WERI-Rb-1 (cell line): ENCODE measurements at regions not wholly inside any gene's neighbourhood (a gene's known extent, or its start where the extent isn't known, plus 50 kb on each side); places are given as distances from the start of the nearest gene placed in this dataset.

Source experiments
- DNase-seq: peaks from one replicate; pipeline ENCODE4 v3.0.0-alpha.2; 2020
- H3K27ac ChIP-seq: fragments of 250-450 bp; sonication (Bioruptor Pico); 2 replicates; pipeline ENCODE4 v1.5.1; 2020; ENCODE audit warnings: mild to moderate bottlenecking, moderate library complexity
- H3K27me3 ChIP-seq: fragments of 250-450 bp; sonication (Bioruptor Pico); 2 replicates; pipeline ENCODE4 v1.5.1; 2021; ENCODE audit warnings: mild to moderate bottlenecking, low read depth, moderate library complexity; ENCODE audit not compliant: insufficient read depth, severe bottlenecking
- H3K36me3 ChIP-seq: fragments of 250-450 bp; sonication (Bioruptor Pico); 2 replicates; pipeline ENCODE4 v1.5.1; 2020; ENCODE audit warnings: mild to moderate bottlenecking, moderate library complexity
- H3K4me3 ChIP-seq: 2 replicates; pipeline ENCODE4 v1.5.1; 2011; ENCODE audit warnings: low read depth, mild to moderate bottlenecking, control low read depth, low read length
- H3K9me3 ChIP-seq: fragments of 250-450 bp; sonication (Bioruptor Pico); 2 replicates; pipeline ENCODE4 v1.5.1; 2021; ENCODE audit warnings: mild to moderate bottlenecking, moderate library complexity; ENCODE audit not compliant: severe bottlenecking
- CTCF ChIP-seq: IDR thresholded peaks from 2 replicates; pipeline ENCODE4 v1.5.1; 2011; ENCODE audit warnings: low read depth, mild to moderate bottlenecking, control low read depth, inconsistent platforms, low read length

GRCh38 chr16:9521749-9522370 lies 430.4 kb downstream of the HAPSTR1 start:
- H3K27ac ChIP-seq: no peak overlapping the region
- H3K36me3 ChIP-seq: no peaks in the 10 kb centered on the region
- no peak for TF ChIP-seq CTCF
- no peaks in the 10 kb centered on the region for H3K27me3 ChIP-seq
- H3K9me3 ChIP-seq: no peaks in the 10 kb centered on the region
- H3K4me3 ChIP-seq: no peak overlapping the region
- DNase-seq: peak; percentile 33

GRCh38 chr16:9522614-9523013 lies 431.2 kb downstream of the HAPSTR1 start:
- Histone ChIP-seq H3K4me3 (no peak overlapping the region), H3K27ac (no peak overlapping the region), H3K9me3 (no peaks in the 10 kb centered on the region), H3K27me3 (no peaks in the 10 kb centered on the region), H3K36me3 (no peaks in the 10 kb centered on the region)
- TF ChIP-seq CTCF: no peak
- DNase-seq: no peak

- no peak for DNase-seq
- no peak overlapping the region for H3K4me3 ChIP-seq
- H3K36me3 ChIP-seq: no peaks in the 10 kb centered on the region
- no peaks in the 10 kb centered on the region for H3K27me3 ChIP-seq
- no peak for TF ChIP-seq CTCF
- H3K9me3 ChIP-seq: no peaks in the 10 kb centered on the region
- H3K27ac ChIP-seq: no peak overlapping the region
Observed at GRCh38 chr16:9523994-9524393, 432.6 kb downstream of the HAPSTR1 start.

GRCh38 chr16:9525037-9525436 lies 433.6 kb downstream of the HAPSTR1 start:
- H3K4me3 ChIP-seq: no peak overlapping the region
- TF ChIP-seq CTCF: no peak
- no peaks in the 10 kb centered on the region for H3K27me3 ChIP-seq
- no peaks in the 10 kb centered on the region for H3K36me3 ChIP-seq
- H3K9me3 ChIP-seq: no peaks in the 10 kb centered on the region
- no peak for DNase-seq
- no peak overlapping the region for H3K27ac ChIP-seq

GRCh38 chr16:9526791-9527190 lies 435.3 kb downstream of the HAPSTR1 start:
- no peak for TF ChIP-seq CTCF
- no peak for DNase-seq
- no peaks in the 10 kb centered on the region for H3K36me3 ChIP-seq
- H3K4me3 ChIP-seq: no peak overlapping the region
- H3K27ac ChIP-seq: no peak overlapping the region
- no peaks in the 10 kb centered on the region for H3K27me3 ChIP-seq
- H3K9me3 ChIP-seq: no peaks in the 10 kb centered on the region

- no peak for TF ChIP-seq CTCF
- DNase-seq: no peak
- H3K27ac ChIP-seq: no peak overlapping the region
Observed at GRCh38 chr16:9527976-9528375, 436.5 kb downstream of the HAPSTR1 start.

More at GRCh38 chr16:9527976-9528375, 436.5 kb downstream of the HAPSTR1 start:
- Histone ChIP-seq H3K36me3 (no peaks in the 10 kb centered on the region), H3K27me3 (no peaks in the 10 kb centered on the region), H3K9me3 (no peaks in the 10 kb centered on the region), H3K4me3 (no peak overlapping the region)
